AG08395 (cell line): ENCODE measurements at regions not wholly inside any gene's neighbourhood (a gene's known extent, or its start where the extent isn't known, plus 50 kb on each side); places are given as distances from the start of the nearest gene placed in this dataset.
"Not testable (repeated sequence)": the region's sequence is repeated elsewhere in the genome, so short reads cannot be mapped to it uniquely, and the experiment has no call there.

Experiments used
- DNase-seq: peaks from one replicate; pipeline ENCODE4 v3.0.0; 2012; ENCODE audit warnings: mixed read lengths, low spot score

DNA sequence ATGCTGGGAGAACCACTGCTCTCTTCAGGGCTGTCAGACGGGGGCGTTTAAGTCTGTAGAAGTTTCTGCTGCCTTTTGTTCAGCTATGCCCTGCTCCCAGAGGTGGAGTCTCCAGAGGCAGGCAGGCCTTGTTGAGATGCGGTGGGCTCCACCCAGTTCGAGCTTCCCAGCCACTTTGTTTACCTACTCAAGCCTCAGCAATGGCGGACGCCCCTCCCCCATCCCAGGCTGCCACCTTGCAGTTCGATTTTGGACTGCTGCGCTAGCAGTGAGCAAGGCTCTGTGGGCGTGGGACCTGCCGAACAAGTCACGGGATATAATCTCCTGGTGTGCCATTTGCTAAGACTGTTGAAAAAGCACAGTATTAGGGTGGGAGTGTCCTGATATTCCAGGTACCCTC lies 1057.9 kb upstream of the LRRTM1 start:
- DNase-seq, result not testable (repeated sequence)

- no peak for DNase-seq
Measured at GRCh38 chr2:81355436-81355835, 1050.9 kb upstream of the LRRTM1 start.

DNA sequence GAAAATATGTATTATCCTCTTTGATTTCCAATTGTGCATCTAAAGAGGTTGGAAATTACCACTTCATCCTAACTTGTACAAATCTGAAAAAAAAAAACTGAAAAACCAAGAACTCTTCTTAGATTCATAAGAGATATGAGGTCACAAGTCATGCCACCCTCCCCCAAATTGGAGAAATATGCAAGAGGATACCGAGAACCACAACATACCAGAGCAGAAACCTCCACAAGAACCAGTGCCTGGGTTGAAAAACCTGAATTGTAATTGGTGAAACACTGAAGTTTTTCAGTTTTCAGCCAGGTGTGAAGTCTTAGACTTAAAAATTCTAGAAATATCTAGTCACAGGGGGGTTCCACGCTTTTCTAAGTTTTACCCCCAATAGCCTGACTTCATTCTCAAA lies 1029.5 kb upstream of the LRRTM1 start:
- DNase-seq, result no peak

DNA sequence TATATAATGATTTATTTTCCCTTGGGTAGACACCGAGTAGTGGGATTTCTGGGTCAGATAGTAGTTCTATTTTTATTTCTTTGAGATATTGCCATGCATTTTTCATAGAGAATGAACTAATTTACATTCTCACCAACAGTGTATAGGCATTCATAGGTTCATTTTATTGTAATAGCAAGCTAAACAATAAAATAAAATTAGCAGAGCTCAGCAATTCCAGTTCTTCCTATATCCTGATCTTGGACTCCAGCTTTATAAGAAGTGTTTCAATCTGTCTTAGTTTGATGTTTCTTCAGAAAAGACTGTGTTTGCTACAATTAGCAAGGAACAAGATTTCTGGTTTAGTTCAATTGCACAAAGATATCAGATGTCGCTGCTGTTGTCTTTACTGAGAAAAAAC lies 1024.4 kb upstream of the LRRTM1 start:
- no peak for DNase-seq

DNA sequence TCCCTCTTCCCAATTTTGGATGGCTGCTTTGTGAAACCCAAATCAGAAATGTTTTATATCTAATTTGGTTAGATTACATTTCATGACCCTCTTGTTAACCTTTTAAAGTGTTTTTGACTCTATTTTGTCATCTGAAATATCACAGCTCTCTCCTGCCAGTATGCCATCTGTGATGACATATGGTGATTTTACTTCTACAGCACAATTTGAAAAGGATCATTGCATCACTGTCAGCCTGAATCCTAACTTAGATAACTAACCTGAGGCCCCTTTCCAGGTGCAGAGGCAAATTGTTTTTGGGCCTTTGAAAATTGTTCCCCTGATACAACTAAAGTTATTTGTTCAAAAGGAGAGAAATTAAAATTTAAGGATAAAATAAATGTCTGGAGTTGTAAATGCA lies 1023.4 kb upstream of the LRRTM1 start:
- no peak for DNase-seq

DNA sequence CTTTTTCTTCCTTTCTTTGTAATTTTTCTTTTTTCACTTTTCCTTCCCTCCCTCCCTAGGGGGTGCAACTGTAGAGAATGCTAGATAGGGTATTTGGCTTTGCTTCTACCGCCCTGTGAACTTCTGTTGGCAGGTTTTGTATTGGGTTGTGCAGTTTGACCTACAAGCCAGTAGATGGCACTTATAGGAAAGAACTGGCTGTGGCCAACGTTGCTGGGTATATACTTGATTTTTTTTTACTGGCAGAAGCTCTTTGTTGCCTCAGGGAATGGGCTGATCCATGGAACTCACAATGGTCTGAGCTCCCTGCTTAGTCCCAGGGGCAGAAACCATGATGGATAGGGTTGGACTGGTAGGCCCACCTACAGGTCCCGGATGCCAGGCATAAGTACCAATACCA lies 1019.5 kb upstream of the LRRTM1 start:
- no peak for DNase-seq

- DNase-seq, result no peak
Measured at GRCh38 chr2:81304154-81304830, 999.7 kb upstream of the LRRTM1 start.

GRCh38 chr2:81303321-81303720 lies 998.8 kb upstream of the LRRTM1 start:
- no peak for DNase-seq

- no peak for DNase-seq
Measured at GRCh38 chr2:81299841-81300240, 995.3 kb upstream of the LRRTM1 start.

GRCh38 chr2:81290846-81291245 lies 986.3 kb upstream of the LRRTM1 start:
- no peak for DNase-seq

- no peak for DNase-seq
Measured at GRCh38 chr2:81283081-81283480, 978.5 kb upstream of the LRRTM1 start.

GRCh38 chr2:81282151-81282769 lies 977.7 kb upstream of the LRRTM1 start:
- no peak for DNase-seq

DNA sequence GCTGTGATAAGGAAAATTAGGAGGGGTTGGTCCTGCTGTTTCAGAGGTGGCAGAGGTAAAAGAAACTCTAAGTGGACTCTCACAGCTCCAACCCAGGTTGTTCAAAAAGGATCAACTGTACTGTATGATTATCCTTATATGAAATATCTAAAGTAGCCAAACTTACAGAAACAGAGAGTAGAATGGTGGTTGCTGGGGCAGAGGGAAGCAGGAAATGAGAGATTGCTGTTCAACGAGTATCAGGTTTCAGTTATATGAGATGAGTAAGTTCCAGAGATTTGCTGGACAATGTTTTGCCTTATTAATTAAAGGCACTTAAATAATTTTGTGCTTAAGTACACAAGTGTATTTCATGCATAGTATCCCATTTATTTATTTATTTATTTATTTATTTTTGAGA lies 972.0 kb upstream of the LRRTM1 start:
- DNase-seq, result no peak

GRCh38 chr2:81266106-81266505 lies 961.6 kb upstream of the LRRTM1 start:
- no peak for DNase-seq

DNA sequence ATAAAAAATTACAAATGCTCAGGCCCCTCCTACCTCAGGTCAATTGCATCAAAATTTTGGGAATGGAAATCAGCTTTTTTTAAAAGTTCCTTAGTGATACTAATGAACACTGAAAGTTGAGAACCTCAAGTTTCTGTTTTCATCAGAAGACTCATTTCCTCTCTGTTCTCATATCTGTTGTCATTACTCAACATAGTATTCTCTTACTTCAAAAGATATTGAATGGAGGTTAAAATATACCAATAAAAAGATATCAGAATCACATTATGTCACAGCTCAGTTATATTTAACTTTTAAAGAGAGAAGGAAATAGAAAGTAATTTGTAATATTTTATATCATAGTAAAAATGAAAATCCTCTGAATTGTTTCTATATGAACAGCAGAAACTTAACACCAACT lies 959.4 kb upstream of the LRRTM1 start:
- DNase-seq, result no peak

GRCh38 chr2:81260320-81260719 lies 955.8 kb upstream of the LRRTM1 start:
- DNase-seq, result no peak

DNA sequence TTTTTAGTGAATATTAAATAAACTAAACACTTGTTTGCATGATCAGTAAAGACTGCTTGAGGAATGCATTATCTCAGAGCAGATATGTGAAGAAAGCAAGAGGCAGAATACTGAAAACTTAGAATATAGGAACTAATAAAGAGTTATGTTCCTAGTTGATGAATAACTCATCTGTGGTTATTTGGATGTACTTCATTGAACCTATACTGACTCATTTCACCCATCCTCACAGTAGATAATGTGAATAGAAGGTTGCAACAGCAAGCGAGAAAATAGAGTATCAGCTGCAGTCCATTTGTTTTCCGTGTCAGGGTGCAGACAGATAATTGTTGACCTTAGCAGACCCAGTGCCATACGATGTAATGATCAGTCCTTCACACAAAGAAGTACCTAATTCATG lies 945.7 kb upstream of the LRRTM1 start:
- DNase-seq, result no peak

DNA sequence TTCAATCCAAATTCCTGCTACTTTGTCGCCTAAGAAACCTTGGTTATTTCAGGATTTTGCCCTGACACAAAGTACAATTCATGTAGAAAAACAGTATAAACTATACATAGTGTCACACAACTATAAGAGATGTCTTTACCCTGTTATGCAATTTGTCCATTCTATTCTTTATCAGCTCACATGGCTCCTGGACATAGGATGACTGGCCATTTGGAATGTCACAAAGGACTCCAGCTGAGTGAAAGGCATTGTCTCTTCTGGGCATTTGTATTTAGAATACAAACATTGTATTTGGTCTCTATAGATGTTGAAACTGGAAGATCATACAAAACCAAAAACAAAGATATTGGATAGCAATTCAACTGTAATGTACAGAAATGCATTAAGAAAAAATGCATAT lies 944.6 kb upstream of the LRRTM1 start:
- no peak for DNase-seq

- no peak for DNase-seq
Measured at GRCh38 chr2:81247648-81248047, 943.1 kb upstream of the LRRTM1 start.

DNA sequence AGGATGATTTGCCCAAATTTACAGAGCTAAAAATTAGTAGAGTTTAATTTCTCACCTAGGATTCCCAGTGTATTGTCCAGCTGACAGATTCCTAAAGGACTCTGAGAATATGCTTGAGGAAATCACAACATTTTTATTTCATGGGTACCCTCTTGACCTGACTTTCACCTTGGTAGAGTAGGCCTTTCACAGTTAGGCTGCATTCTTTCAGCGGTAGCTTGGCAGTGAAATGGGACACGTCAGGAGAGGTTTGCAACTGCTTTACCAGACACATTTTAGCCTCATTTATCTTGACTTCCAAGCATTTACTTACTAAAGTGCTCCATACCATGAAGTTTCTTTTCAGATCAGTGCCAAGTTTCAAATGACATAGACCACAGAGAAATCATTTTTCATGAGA lies 937.9 kb upstream of the LRRTM1 start:
- DNase-seq, result no peak

DNA sequence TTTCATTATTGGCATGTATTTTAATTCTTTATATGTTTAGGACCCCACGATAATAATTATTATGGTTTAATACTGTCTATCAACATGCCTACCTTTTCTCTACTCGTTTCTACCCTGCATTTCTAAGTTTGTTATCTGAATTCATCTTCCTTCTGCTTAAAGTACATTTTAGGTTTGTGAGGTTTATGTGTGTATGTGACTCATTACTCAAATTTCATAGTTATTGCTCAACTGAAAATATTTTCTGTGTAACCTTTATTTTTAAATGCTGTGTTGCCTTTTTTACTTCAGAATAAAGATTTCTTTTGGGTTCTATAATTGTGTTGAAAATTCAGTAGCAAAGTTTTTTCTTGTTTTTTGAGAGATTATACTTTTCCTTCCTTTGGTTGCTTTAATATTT lies 933.9 kb upstream of the LRRTM1 start:
- no peak for DNase-seq

GRCh38 chr2:81235601-81236000 lies 931.0 kb upstream of the LRRTM1 start:
- DNase-seq, result no peak

DNA sequence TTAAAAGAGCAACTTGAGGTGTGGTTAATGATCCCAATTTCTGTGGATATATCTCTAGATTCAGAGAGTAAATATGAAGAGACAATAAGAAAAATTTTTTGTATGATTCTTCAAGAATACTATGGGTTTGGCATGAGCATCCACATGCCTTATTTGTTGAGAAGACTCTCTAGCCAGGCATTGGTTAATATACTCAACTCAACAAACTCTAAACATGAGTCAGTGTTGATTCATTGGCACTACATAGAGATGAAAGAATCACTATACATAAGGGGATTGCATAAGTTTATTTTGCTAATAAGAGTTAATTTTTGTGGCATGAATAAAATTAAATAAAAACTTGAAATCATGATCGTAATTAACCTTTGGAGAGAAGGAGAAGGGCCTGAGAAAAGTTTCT lies 930.2 kb upstream of the LRRTM1 start:
- DNase-seq, result no peak

DNA sequence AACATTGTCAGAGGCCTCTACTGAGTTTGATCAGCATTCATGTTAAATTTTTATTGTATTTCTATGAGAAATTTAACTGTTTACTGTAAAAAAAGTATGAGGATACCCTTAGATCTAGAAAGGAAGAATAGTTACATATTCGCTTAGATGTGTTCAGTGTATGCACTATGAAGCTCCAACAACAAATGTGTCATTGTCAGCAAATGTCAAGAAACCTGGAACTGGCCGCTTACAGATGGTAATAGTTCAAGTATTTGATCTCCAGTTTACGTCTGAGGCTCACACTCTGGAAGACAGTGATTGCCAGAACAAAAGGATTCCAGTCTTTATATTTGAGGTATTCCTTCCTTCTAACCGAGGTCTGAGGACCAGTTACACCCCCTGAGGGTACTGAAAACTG lies 921.2 kb upstream of the LRRTM1 start:
- no peak for DNase-seq
